ENCODE measurements at regions not wholly inside any gene's neighbourhood (a gene's known extent, or its start where the extent isn't known, plus 50 kb on each side); places are given as distances from the start of the nearest gene placed in this dataset.
"Not testable (repeated sequence)": the region's sequence is repeated elsewhere in the genome, so short reads cannot be mapped to it uniquely, and the experiment has no call there.

GRCh38 chrY:17511984-17512383 lies 368.0 kb downstream of the CDY2B start:
- not testable (repeated sequence) for DNase-seq (ENCODE audit: low read depth)

GRCh38 chrY:17511476-17511875 lies 368.5 kb downstream of the CDY2B start:
- DNase-seq (ENCODE audit: low read depth), result not testable (repeated sequence)

GRCh38 chrY:17505834-17506233 lies 374.2 kb downstream of the CDY2B start:
- not testable (repeated sequence) for DNase-seq (ENCODE audit: low read depth)

GRCh38 chrY:17484763-17485162 lies 395.3 kb downstream of the CDY2B start:
- not testable (repeated sequence) for DNase-seq (ENCODE audit: low read depth)

- DNase-seq (ENCODE audit: low read depth), result not testable (repeated sequence)
Measured at GRCh38 chrY:17484157-17484556, 395.9 kb downstream of the CDY2B start.

GRCh38 chrY:17481389-17482022 lies 398.5 kb downstream of the CDY2B start:
- DNase-seq (ENCODE audit: low read depth), result not testable (repeated sequence)

GRCh38 chrY:17472068-17472467 lies 408.0 kb downstream of the CDY2B start:
- DNase-seq (ENCODE audit: low read depth), result not testable (repeated sequence)

- not testable (repeated sequence) for DNase-seq (ENCODE audit: low read depth)
Measured at GRCh38 chrY:17459753-17460152, 420.3 kb downstream of the CDY2B start.

GRCh38 chrY:17430570-17431166 lies 449.4 kb downstream of the CDY2B start:
- peak; percentile 1 for DNase-seq (ENCODE audit: low read depth)

- peak; percentile 57 for DNase-seq (ENCODE audit: low read depth)
Measured at GRCh38 chrY:17398336-17399072, 481.5 kb downstream of the CDY2B start.

GRCh38 chrY:17397659-17398058 lies 482.4 kb downstream of the CDY2B start:
- no peak for DNase-seq (ENCODE audit: low read depth)

- DNase-seq (ENCODE audit: low read depth), result no peak
Measured at GRCh38 chrY:17381431-17382070, 498.5 kb downstream of the CDY2B start.

GRCh38 chrY:17378326-17378725 lies 501.7 kb downstream of the CDY2B start:
- no peak for DNase-seq (ENCODE audit: low read depth)

GRCh38 chrY:17368413-17368812 lies 511.6 kb downstream of the CDY2B start:
- DNase-seq (ENCODE audit: low read depth), result no peak

- DNase-seq (ENCODE audit: low read depth), result no peak
Measured at GRCh38 chrY:17366400-17366799, 513.6 kb downstream of the CDY2B start.

GRCh38 chrY:17339028-17339427 lies 541.0 kb downstream of the CDY2B start:
- peak; percentile 0 for DNase-seq (ENCODE audit: low read depth)

GRCh38 chrY:17330733-17331132 lies 549.3 kb downstream of the CDY2B start:
- DNase-seq (ENCODE audit: low read depth), result no peak

- DNase-seq (ENCODE audit: low read depth), result peak; percentile 5
Measured at GRCh38 chrY:17319916-17320315, 560.1 kb downstream of the CDY2B start.

- DNase-seq (ENCODE audit: low read depth), result no peak
Measured at GRCh38 chrY:17318631-17319030, 561.4 kb downstream of the CDY2B start.

GRCh38 chrY:17277056-17277455 lies 603.0 kb downstream of the CDY2B start:
- DNase-seq (ENCODE audit: low read depth), result peak; percentile 30

- no peak for DNase-seq (ENCODE audit: low read depth)
Measured at GRCh38 chrY:17259497-17259896, 620.5 kb downstream of the CDY2B start.

- DNase-seq (ENCODE audit: low read depth), result peak; percentile 52
Measured at GRCh38 chrY:17238406-17238805, 641.6 kb downstream of the CDY2B start.

All from Daoy (cell line).